HG02623 (cell line): ENCODE measurements at regions not wholly inside any gene's neighbourhood (a gene's known extent, or its start where the extent isn't known, plus 50 kb on each side); places are given as distances from the start of the nearest gene placed in this dataset.

Experiments used
- ATAC-seq: cut with Tn5 transposase; IDR thresholded peaks from one replicate; pipeline ENCODE4 v1.9.1; 2021; ENCODE audit warnings: moderate library complexity; ENCODE audit not compliant: unreplicated experiment

DNA sequence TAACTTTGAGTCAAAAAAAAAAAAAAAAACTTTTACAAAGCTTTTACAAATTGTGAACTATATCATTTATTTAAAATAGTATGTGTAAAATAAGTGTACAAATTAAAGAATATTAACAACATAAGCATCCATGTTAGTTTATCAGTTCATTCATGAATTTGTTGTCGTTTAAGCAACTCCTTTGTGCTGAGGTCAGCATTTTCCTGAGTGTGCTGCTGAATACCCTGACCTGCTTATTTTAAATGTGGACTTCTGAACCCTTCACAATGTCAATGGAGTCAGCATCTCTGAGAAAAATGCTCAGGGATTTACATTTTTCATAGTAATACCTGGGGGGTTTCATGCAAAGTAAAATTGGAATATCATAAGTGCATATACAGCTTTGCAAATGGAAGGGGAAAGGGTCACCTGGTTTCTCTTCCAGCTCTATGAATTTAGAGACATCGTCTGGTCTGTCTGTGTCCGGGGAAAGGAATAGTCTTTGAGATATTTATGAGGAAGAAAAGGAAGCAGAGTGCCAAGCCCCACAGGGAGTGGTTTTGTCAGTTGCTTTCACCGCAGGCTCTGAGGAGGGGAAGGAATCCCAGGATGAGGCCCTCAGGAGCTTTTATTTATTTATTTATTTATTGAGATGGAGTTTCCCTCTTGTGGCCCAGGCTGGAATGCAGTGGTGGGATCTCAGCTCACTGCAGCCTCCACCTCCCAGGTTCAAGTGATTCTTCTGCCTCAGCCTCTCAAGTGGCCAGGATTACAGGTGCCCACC lies 125.5 kb upstream of the SVIL start:
- no peak for ATAC-seq

DNA sequence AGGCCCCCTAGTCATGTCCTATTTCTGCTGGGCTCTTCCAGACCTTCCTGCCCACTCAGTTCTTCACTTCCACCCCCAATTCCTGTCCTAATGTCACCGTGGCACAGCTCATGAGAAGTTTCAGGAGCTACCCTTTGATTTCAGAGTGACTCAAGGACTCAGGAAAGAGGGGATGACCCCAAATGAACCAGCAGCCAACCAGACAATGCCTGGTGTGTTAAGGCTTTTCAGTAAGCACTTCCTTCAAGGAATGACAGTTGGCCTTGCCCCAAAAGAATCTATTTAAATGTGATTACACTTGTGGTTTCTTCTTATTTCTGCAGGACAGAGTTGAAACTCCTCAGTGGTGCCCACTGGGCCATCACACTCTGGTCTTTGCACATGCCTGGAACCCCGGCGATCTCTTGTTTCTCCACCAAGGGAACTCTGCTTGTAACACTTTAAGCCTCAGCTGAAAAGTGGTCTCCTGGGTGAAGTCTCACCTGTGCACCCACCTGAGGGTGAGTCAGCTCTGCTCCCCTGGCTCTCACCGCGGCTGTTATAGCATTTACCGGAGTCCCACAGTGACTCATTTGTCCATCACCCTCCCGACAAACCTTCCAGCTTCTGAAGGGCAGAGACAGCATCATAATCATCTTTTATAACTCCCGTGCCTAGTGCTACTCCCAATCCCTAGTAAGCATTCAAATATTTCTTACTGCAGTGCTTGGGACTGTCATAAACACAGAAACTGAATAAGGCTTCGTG lies 123.0 kb upstream of the SVIL start:
- no peak for ATAC-seq

GRCh38 chr10:29756451-29756850 lies 121.7 kb upstream of the SVIL start:
- no peak for ATAC-seq

- no peak for ATAC-seq
These were observed 118.5 kb upstream of the SVIL start for GRCh38 chr10:29753283-29753682.

DNA sequence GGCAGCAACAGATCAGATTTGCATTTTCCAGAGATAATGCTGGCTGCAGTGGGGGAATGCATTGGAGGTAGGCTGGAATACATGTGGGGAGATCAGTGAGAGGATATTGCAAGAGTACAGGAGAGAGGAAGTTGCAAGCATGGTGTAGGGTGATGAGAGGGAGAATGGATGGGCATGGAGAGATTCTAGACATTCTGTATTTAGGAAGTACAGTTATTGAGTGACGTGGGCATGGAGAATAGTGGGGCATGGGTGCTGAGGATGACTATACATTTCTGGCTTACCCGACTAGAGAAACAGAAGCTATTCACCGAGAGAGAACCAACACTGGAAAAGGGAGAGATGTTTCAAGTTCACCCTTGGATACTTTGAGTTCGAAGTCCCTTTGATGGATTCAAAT lies 116.9 kb upstream of the SVIL start:
- ATAC-seq = no peak

DNA sequence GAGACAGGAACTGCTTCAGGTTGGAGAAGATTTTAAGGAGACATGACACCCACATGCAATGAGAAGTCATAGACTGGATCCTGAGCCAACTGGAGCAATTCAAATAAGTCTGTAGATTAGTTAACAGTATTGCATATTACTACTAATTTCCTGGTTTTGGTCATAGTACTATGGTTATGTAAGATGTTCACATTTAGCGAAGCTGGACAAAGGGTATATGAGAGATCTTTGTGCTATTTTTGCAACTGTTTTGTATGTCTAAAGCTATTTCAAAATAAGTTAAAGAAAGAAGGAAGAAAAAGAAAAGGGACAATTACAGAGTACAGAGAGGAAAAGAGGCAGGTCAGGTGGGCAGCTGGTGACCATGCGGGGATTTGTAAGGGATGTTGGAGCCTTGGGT lies 116.5 kb upstream of the SVIL start:
- ATAC-seq = no peak

DNA sequence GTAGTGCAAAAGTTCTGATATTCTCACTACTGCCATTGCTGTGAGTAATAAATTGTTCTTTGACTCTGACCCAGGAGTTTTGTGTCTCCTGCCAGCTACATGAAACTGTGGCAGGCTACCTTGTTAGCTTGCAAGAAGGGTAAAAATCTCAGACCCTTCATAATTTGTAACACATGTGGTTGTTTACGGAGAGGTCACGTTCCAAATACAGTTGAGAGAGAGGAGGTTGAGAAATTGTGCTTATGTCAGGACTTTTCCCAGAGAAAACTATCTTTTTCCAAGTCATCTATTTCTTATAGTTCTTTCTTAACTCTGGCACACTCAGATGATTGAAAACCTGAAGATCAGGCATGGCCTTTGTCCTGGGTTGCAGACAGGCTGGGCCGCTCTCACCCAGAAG lies 114.4 kb upstream of the SVIL start:
- ATAC-seq = no peak

DNA sequence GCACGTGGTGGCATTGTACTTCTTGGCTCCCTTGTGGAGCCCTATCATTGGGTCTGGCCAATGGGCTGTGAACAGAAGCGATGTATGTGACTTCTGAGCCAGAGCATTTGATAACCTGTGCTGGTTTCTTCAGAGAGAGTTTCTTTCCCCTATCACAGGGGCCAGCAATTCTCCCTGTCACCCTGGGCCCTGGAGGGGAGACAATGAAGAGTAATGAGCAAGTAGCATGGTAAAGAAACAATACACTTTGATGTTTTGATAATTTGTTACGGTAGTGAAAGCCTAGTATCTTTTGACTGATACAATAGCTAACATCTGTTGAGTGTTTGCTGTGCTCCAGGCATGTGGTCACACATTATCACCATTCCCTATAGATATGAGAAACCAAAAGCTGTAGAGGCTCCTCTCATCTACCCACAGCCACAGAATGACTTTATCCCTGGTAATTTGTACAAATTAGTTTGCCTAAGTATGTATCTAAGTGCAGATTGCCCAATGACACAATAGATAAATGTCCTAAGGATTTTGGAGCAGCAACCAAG lies 113.4 kb upstream of the SVIL start:
- no peak for ATAC-seq

DNA sequence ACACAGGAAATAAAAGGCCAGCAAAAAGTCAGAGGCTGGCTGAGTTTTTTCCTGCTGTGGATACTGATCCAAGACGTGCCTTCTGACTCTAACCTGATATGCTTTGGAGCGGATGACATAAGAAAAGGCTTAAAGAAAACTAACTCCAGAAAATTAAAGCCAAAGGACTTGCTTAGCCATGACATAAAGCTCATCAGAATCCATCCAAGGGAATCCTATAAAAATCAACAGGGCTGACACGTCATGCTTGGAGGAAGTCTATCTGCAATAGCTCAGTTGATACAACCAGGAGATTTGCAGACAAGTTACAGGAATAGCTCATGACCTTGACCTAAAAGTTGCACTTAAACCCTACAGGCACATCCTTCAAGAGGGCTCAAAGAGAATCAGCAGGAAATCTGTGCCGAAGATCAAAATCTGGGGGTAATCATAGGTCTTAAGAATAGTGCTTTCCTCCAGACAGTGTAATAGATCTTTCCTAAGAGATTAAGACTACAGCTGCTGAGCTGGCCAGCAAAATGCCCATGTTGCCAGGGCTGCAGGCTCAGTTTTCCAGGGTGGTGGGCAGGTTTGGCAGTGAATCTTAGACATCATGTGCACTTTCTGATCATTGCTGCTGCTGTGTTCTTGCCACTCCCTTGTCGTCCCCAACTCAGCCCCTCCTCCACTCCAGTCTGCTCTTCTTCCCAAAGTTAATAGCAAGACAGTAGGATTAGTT lies 111.5 kb upstream of the SVIL start:
- no peak for ATAC-seq

DNA sequence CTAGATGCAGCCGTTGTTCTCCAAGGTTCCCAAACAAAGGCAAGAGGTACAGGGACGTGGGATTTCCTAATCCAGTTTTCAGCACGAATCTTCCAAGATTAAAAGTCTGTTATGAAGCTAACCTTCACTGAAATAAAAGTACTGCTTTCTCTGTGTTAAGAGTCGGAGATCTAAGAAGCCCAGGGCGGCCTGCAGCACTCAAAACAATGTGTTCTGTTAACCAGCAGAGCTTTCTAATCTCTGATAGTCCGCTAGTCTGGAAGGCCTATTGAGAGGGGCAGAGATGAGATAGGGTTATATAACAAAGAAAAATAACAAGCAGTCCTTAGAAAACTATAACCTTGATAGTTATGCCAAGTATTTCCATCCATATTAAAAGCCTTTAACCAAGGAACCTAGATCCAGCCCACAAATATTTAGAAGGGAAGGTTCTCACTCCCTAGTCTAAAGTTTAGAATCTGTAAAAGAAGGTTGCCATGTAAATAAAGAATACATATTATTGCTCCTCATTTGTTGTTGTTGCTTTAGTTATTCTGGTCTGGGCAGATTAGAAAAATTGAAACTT lies 106.3 kb upstream of the SVIL start:
- no peak for ATAC-seq

- no peak for ATAC-seq
These were observed 103.6 kb upstream of the SVIL start for GRCh38 chr10:29738341-29738740.

- ATAC-seq = no peak
These were observed 102.4 kb upstream of the SVIL start for GRCh38 chr10:29737074-29737593.

GRCh38 chr10:29736366-29737073 lies 101.7 kb upstream of the SVIL start:
- no peak for ATAC-seq

DNA sequence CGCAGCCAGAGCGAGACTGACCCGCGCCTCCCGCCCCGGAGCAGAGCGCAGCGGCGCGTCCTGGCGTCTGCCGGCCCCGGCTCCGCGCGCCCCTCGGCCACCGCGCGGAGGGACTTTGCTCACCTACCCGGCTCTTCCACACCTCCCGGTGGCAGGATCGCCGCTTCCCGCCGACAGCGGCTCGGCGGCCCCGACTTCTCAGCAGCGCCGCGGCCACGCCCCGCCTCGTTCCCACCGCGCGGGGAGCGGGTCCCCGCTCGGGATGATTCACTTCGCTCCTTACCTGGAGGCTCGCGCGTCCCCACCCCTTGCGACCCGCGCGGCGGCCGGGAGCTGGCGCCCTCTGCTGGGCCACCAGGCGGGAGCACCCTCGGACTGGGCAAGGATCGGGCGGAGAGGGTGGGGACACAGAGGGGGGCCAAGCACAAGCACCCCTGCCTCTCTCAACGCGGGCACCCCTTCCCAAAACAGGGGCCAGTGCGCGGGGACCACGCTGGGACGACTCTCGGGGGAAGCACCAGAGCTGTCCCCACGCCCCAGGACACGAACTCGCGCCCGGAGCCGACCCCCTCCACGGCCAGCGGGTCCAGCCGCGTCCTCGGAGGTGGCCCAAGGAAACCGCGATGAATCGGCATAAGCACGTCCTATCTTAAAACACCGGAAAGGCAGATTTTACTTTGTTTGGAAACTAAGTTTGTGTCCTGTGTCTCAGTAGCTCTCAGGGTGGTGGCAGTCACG lies 101.0 kb upstream of the SVIL start:
- ATAC-seq = peak; percentile 76

- peak; percentile 38 for ATAC-seq
These were observed 100.3 kb upstream of the SVIL start for GRCh38 chr10:29734962-29735627.

DNA sequence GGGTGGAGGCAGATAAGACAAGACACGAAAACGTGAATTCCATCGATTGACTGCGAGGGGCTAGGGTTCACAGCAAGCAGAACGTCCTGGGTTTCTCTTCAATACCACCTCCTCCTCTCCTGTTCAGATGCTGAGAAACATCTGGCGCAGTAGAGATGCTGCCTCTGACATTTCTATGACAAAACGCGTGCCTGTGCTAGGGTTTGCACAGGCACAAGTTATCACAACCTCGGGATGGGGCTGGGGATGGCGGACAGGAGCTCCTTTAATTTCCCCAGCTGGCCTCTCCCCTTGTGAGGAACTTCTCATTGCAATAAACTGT lies 99.8 kb upstream of the SVIL start:
- no peak for ATAC-seq

DNA sequence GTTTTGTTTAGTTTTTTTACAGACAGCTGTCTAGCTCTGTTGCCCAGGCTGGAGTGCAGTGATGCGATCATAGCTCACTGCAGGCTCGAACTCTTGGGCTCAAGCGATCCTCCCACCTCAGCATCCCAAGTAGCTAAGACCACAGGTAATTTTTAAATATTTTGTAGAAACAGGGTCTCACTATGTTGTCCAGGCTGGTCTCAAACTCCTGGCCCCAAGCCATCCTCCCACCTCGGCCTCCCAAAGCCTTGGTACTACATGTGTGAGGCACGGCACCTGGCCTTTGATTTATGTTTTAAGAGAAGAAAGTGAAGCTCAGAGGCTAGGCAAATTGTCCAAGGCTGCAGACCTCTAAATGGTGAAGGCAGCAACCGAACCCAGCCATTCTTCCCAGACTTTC lies 98.6 kb upstream of the SVIL start:
- ATAC-seq = no peak

- ATAC-seq = no peak
These were observed 98.1 kb upstream of the SVIL start for GRCh38 chr10:29732918-29733317.

DNA sequence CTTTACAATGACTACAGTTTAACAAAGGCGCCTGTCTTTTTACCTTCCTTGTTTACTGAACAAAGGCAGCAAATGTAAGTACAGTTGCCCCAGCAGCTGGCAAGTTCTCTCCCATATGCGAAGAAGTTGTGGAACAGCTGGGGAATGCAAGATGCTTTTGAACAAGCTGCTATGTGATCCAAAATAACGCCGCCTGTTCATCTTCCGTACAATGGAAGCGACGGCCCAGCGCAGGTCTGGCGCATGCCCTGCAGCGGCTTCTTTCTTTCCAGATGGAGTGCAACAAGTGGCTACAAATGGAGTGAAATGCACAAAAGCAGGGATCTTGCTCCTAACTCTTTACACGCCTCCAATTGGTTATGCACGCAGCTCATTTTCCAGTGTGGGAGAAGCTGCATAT lies 97.0 kb upstream of the SVIL start:
- ATAC-seq = no peak
